Brain microvascular endothelial cell (primary cell): ENCODE measurements at regions not wholly inside any gene's neighbourhood (a gene's known extent, or its start where the extent isn't known, plus 50 kb on each side); places are given as distances from the start of the nearest gene placed in this dataset.
A peak's percentile ranks its signal among the peaks of the same experiment; 100 is the strongest.

Experiments used
- DNase-seq: peaks from one replicate; pipeline ENCODE4 v3.0.0-alpha.2; 2020
- H3K27ac ChIP-seq: fragments of 250-450 bp; sonication (Bioruptor Pico); 2 replicates; pipeline ENCODE4 v1.5.1; 2020; ENCODE audit warnings: mild to moderate bottlenecking, moderate library complexity
- H3K27me3 ChIP-seq: fragments of 250-450 bp; sonication (Bioruptor Pico); replicated peaks from 2 replicates; pipeline ENCODE4 v1.5.1; 2020; ENCODE audit warnings: mild to moderate bottlenecking
- H3K36me3 ChIP-seq: fragments of 250-450 bp; sonication (Bioruptor Pico); replicated peaks from 2 replicates; pipeline ENCODE4 v1.5.1; 2020; ENCODE audit warnings: mild to moderate bottlenecking
- H3K4me3 ChIP-seq: 2 replicates; pipeline ENCODE4 v1.5.1; 2011; ENCODE audit warnings: low read depth, mild to moderate bottlenecking, control low read depth, low read length, moderate library complexity
- in situ Hi-C: cut with HindIII; loops from 2 replicates; pipeline ENCODE4 v1.10.0; 2017; ENCODE audit warnings: low sequenced_read_pairs, low pct_ligation_motif_present
- TF ChIP-seq, protein P1 (sequence below): IDR thresholded peaks from 2 replicates; pipeline ENCODE4 v1.5.1; 2011; ENCODE audit warnings: low read depth, mild to moderate bottlenecking, moderate library complexity, low read length, control low read depth, inconsistent platforms; ENCODE audit errors: missing control alignments

DNA sequence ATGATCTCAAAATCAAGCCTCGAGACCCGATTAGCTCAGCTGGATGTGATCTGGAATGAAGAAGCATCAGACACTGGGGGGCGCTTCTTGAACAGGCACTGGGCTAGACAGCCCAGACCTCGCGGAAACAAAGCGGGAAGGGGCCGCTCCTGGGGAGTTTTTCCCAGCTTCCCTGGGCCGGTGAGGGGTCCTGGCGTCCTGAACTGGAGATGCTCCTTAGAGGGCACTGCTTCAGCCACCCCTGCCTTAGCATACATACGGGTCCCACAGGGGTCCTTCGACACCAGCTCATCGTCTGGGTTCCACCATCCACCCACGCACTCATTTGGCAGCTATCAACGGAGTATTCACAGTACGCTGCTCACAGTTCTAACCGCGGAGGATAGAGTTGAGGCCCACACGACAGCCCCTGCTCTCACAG lies 146.7 kb downstream of the TSN start:
- in situ Hi-C loops, result no loop called here
- no peak overlapping the region for H3K27ac ChIP-seq
- peak overlapping the region; percentile 47 for H3K4me3 ChIP-seq

DNA sequence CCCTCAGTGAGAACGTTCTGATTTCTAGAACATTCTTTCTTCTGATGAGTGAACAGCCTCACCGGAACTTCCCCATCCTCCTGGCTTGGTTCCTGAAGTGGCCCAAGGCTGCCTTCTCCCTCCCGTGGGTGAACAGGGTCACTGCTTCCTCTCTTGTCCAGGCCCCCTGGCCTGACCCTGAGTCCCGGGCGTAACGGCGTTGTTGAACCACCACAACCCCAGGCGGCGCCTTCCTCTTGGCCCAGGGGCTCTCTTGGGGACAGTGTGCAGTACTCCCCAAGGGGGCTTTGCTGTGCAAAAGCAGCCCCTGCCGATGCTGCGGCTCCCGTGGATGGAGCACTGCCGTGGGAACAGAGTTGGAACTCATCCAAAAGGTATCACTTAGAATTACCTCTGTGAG lies 147.2 kb downstream of the TSN start:
- H3K4me3 ChIP-seq, result peak overlapping the region; percentile 47
- H3K36me3 ChIP-seq, result no peaks in the 10 kb centered on the region
- no peaks in the 10 kb centered on the region for H3K27me3 ChIP-seq
- TF ChIP-seq, protein P1, sequence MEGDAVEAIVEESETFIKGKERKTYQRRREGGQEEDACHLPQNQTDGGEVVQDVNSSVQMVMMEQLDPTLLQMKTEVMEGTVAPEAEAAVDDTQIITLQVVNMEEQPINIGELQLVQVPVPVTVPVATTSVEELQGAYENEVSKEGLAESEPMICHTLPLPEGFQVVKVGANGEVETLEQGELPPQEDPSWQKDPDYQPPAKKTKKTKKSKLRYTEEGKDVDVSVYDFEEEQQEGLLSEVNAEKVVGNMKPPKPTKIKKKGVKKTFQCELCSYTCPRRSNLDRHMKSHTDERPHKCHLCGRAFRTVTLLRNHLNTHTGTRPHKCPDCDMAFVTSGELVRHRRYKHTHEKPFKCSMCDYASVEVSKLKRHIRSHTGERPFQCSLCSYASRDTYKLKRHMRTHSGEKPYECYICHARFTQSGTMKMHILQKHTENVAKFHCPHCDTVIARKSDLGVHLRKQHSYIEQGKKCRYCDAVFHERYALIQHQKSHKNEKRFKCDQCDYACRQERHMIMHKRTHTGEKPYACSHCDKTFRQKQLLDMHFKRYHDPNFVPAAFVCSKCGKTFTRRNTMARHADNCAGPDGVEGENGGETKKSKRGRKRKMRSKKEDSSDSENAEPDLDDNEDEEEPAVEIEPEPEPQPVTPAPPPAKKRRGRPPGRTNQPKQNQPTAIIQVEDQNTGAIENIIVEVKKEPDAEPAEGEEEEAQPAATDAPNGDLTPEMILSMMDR, result no peak
- DNase-seq, result no peak
- in situ Hi-C loops, result no loop called here
- no peak overlapping the region for H3K27ac ChIP-seq

More for the DNA sequence above, 146.7 kb downstream of the TSN start:
- TF ChIP-seq, protein P1, result peak; percentile 40
- Histone ChIP-seq H3K36me3 (no peaks in the 10 kb centered on the region), H3K27me3 (no peaks in the 10 kb centered on the region)
- DNase-seq, result peak; percentile 18

DNA sequence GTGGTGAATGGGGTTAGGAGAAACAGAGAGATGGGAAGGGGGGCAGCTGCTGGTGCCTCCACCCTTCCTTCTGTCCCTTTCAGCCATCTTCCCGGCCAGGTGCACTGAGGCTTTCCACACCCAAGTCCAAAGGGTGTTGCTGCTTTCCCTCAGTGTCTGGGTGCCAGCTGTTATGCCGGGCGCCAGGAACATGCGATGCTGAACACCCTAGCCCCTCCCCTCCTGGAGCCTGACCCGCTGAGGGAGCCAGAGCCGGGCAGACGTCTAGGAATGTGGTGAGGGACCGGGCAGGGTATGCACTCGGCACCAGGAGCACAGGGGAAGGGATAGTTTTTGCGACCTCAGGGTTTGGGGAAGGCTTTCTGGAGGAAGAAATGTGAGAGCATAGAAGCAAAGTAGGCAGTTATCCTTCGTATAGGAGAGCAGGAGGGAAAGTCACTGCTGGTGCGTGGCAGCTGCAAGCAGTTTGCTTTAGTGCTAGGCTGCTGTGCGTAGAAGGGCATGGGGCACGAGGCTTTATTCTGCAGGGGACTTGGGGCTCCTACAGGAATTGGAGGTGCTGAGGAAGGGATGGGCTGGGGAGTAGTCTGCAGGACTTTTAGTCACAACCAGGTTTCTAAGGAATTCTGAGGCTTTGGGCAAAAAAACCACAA lies 147.7 kb downstream of the TSN start:
- peak overlapping the region; percentile 47 for H3K4me3 ChIP-seq
- in situ Hi-C loops, result no loop called here
- no peaks in the 10 kb centered on the region for H3K27me3 ChIP-seq
- TF ChIP-seq, protein P1, result no peak
- no peak overlapping the region for H3K27ac ChIP-seq
- DNase-seq, result no peak
- H3K36me3 ChIP-seq, result no peaks in the 10 kb centered on the region

DNA sequence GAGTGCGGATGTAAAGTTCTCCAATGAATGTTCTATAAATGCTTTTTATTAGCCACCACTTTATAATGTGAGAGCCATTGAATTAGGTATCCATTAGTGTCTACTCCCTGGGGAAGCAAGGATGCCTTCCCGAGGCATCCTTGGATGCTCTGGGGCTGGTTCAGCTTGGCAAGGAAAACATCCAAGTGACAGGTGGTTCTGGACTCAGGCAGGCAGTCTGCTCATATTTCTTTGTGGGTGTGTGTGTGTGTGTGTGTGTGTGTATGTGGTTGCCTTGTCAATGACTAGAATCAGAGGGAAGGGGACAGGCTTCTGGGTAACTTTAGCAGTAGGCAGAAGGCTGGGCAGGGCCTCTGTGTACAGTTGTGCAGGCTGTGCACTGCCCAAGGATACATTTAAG lies 149.2 kb downstream of the TSN start:
- H3K27ac ChIP-seq, result no peak overlapping the region
- in situ Hi-C loops, result no loop called here
- no peaks in the 10 kb centered on the region for H3K27me3 ChIP-seq
- DNase-seq, result no peak
- no peaks in the 10 kb centered on the region for H3K36me3 ChIP-seq
- TF ChIP-seq, protein P1, result no peak
- H3K4me3 ChIP-seq, result no peak overlapping the region

DNA sequence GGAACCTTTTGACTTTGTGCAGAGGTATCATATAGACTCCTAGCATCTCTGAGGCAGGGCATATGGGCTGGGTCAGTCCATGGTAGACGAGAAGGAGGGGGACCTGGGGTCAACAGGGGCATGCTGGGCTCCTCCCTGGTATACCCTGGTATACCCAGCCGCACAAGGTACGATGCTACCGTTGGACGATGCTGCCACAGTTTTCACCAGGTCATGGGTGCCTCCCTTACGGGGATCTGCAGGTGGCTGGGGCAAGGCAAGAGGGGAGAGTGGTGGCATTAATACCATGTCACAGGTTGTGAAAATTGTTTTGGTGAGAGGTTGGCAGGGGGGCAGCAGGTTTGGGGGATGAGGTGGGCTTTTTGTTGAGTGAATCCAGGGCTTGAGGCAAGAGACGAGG lies 149.8 kb downstream of the TSN start:
- no peaks in the 10 kb centered on the region for H3K27me3 ChIP-seq
- DNase-seq, result no peak
- no peak overlapping the region for H3K27ac ChIP-seq
- TF ChIP-seq, protein P1, result no peak
- in situ Hi-C loops, result no loop called here
- H3K36me3 ChIP-seq, result no peaks in the 10 kb centered on the region
- no peak overlapping the region for H3K4me3 ChIP-seq

DNA sequence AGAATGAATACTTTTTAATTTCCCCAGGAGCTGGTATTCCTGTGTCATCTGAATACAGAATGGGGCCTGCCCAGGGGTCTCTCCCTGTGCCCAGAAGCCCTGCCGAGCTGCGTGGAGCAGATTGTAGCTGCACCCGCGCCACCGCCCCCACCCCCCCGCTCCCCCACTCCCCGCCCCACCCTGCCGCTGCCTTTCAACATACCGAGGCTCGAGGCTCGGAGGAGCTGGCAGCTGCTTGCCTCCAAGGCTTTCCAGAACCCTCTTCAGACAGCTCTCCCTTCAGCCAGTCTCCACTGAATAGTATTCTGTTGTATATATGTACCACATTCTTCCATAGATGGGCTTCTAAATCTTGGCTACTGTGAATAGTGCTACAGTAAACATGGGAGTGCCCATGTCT lies 150.7 kb downstream of the TSN start:
- no peak overlapping the region for H3K4me3 ChIP-seq
- no peaks in the 10 kb centered on the region for H3K27me3 ChIP-seq
- H3K27ac ChIP-seq, result no peak overlapping the region
- TF ChIP-seq, protein P1, result no peak
- in situ Hi-C loops, result no loop called here
- no peaks in the 10 kb centered on the region for H3K36me3 ChIP-seq
- DNase-seq, result no peak
